ENCODE measurements at regions not wholly inside any gene's neighbourhood (a gene's known extent, or its start where the extent isn't known, plus 50 kb on each side); places are given as distances from the start of the nearest gene placed in this dataset.

GRCh38 chr13:84655677-84656076 is 773.4 kb upstream of the SLITRK1 start:
- DNase-seq: no peak
- 70 to 78% (median 73%) methylated on average over 3 of the region's 3 CpGs for WGBS, 3 donors
- H3K36me3 ChIP-seq (ENCODE audit: insufficient read depth in 1 of 2, low read depth in 1 of 2): no peaks in the 10 kb centered on the region
- no peak overlapping the region for H3K4me3 ChIP-seq
- no peak for TF ChIP-seq CTCF (IDR thresholded peaks at IDR 0.05)
- no peaks in the 10 kb centered on the region for H3K27me3 ChIP-seq (ENCODE audit: insufficient read depth in 3 of 3, low read length in 2 of 3)
- H3K9me3 ChIP-seq: peaks cover 2% of the 10 kb centered on the region
- no peak for ATAC-seq
- H3K4me1 ChIP-seq: no peaks in the 10 kb centered on the region
- no peak overlapping the region for H3K27ac ChIP-seq
- intact Hi-C loops (cut with DNase I): no loop called here

GRCh38 chr13:84654654-84655275 is 772.5 kb upstream of the SLITRK1 start:
- 36 to 43% (median 38%) methylated on average over 5 of the region's 5 CpGs for WGBS, 3 donors
- Histone ChIP-seq H3K9me3 (peaks cover 2% of the 10 kb centered on the region), H3K4me1 (no peaks in the 10 kb centered on the region), H3K27me3 (ENCODE audit: insufficient read depth in 3 of 3, low read length in 2 of 3) (no peaks in the 10 kb centered on the region), H3K36me3 (ENCODE audit: insufficient read depth in 1 of 2, low read depth in 1 of 2) (no peaks in the 10 kb centered on the region), H3K27ac (no peak overlapping the region), H3K4me3 (no peak overlapping the region)
- ATAC-seq (no peak), DNase-seq (no peak)
- intact Hi-C loops (cut with DNase I): no loop called here
- no peak for TF ChIP-seq CTCF (IDR thresholded peaks at IDR 0.05)

DNA sequence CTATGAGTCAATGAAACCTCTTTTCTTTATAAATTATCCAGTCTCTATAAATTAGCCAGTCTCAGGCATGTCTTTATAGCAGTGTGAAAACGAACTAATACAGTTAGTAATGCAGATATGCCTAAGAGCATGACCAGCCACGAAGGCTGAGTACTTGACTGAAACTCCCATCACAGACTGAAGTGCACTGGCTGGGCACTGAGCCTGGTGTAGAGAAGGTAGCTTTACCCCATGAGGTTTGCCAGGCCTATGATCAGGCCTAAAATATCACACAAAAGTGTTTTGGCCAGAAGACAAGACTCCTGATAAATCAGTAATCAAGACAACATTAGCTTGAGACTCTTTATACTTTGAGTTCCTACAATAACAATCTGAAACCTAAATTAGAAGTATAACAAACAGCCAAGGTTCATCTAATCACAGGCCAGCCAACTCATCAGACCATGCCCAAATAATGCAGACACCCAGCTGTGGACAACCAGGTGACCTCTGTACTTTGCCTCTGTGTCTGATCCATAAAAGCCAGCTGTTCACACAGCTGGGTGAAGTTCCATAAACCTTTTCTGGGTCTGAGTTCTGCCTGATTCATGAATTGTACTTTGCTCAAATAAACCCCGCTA is 771.8 kb upstream of the SLITRK1 start:
- intact Hi-C loops (cut with DNase I): no loop called here
- ATAC-seq: no peak
- TF ChIP-seq CTCF (IDR thresholded peaks at IDR 0.05): no peak
- peaks cover 2% of the 10 kb centered on the region for H3K9me3 ChIP-seq
- H3K27me3 ChIP-seq (ENCODE audit: insufficient read depth in 3 of 3, low read length in 2 of 3): no peaks in the 10 kb centered on the region
- no peak overlapping the region for H3K27ac ChIP-seq
- H3K4me1 ChIP-seq: no peaks in the 10 kb centered on the region
- no peak for DNase-seq
- no peaks in the 10 kb centered on the region for H3K36me3 ChIP-seq (ENCODE audit: insufficient read depth in 1 of 2, low read depth in 1 of 2)
- 62 to 71% (median 71%) methylated on average over 3 of the region's 3 CpGs for WGBS, 3 donors
- no peak overlapping the region for H3K4me3 ChIP-seq

GRCh38 chr13:84651705-84652104 is 769.4 kb upstream of the SLITRK1 start:
- 73 to 82% (median 77%) methylated on average over 3 of the region's 3 CpGs for WGBS, 3 donors
- intact Hi-C loops (cut with DNase I): no loop called here
- TF ChIP-seq CTCF (IDR thresholded peaks at IDR 0.05): no peak
- H3K27ac ChIP-seq: no peak overlapping the region
- no peak overlapping the region for H3K4me3 ChIP-seq
- H3K36me3 ChIP-seq (ENCODE audit: insufficient read depth in 1 of 2, low read depth in 1 of 2): no peaks in the 10 kb centered on the region
- DNase-seq: no peak
- no peaks in the 10 kb centered on the region for H3K4me1 ChIP-seq
- no peaks in the 10 kb centered on the region for H3K27me3 ChIP-seq (ENCODE audit: insufficient read depth in 3 of 3, low read length in 2 of 3)
- H3K9me3 ChIP-seq: peaks cover 2% of the 10 kb centered on the region
- no peak for ATAC-seq

DNA sequence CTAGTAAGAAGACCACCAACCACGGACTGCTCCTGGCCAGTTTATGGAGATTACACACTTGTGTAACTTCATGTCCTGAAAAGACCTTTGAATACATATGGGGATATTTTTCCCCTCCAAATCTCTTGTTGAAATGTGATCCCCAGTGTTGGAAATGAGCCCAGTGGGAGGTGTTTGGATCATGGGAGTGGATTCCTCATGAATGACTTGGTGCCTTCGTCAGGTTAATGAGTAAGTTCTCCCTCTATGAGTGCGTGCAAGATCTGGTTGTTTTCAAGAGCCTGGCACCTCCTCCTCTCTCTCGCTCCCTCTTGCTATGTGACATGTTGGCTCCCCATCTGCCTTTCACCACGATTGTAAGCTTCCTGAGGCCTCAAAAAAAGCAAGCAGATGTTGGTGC is 769.0 kb upstream of the SLITRK1 start:
- WGBS, 3 donors: 36 to 54% (median 44%) methylated on average over 5 of the region's 5 CpGs
- Histone ChIP-seq H3K9me3 (peaks cover 2% of the 10 kb centered on the region), H3K4me3 (no peak overlapping the region), H3K36me3 (ENCODE audit: insufficient read depth in 1 of 2, low read depth in 1 of 2) (no peaks in the 10 kb centered on the region), H3K4me1 (no peaks in the 10 kb centered on the region), H3K27me3 (ENCODE audit: insufficient read depth in 3 of 3, low read length in 2 of 3) (no peaks in the 10 kb centered on the region), H3K27ac (no peak overlapping the region)
- intact Hi-C loops (cut with DNase I): no loop called here
- no peak for TF ChIP-seq CTCF (IDR thresholded peaks at IDR 0.05)
- DNase-seq: no peak
- ATAC-seq: peak in 1 of 4 donors; percentile 49
